Breast epithelium (tissue), 3 donors: ENCODE measurements at regions not wholly inside any gene's neighbourhood (a gene's known extent, or its start where the extent isn't known, plus 50 kb on each side); places are given as distances from the start of the nearest gene placed in this dataset.

Source experiments
- CTCF ChIP-seq, 3 donors: fragments of 450-650 bp; IDR thresholded peaks; one replicate each; pipeline ENCODE4 v1.5.1; 2016 to 2017; ENCODE audit warnings: antibody characterized with exemption in 3 of 3, mild to moderate bottlenecking in 3 of 3, moderate library complexity in 3 of 3
- POLR2A ChIP-seq: fragments of 450-650 bp; IDR thresholded peaks from one replicate; pipeline ENCODE4 v1.6.1; 2016; ENCODE audit warnings: antibody characterized with exemption, mild to moderate bottlenecking, moderate library complexity
- POLR2AphosphoS5 ChIP-seq, 3 donors: sonication (generic); formaldehyde crosslinking; IDR thresholded peaks; one replicate each; pipeline ENCODE4 v1.6.1; 2017; ENCODE audit warnings: antibody characterized with exemption in 3 of 3

- TF ChIP-seq CTCF (IDR thresholded peaks at IDR 0.05) (no peak), POLR2AphosphoS5 (IDR thresholded peaks at IDR 0.05) (no peak), POLR2A (no peak)
Observed at GRCh38 chr12:87775784-87776183, 253.4 kb downstream of the C12orf50 start.
